ENCODE measurements at regions not wholly inside any gene's neighbourhood (a gene's known extent, or its start where the extent isn't known, plus 50 kb on each side); places are given as distances from the start of the nearest gene placed in this dataset.
"Not testable (repeated sequence)": the region's sequence is repeated elsewhere in the genome, so short reads cannot be mapped to it uniquely, and the experiment has no call there.

- no peak overlapping the region for H3K27ac Mint-ChIP-seq (ENCODE audit: unreplicated experiment)
- no peak for TF ChIP-seq CTCF (IDR thresholded peaks at IDR 0.05; ENCODE audit: unreplicated experiment)
- no peaks in the 10 kb centered on the region for H3K9me3 Mint-ChIP-seq (ENCODE audit: low read depth, unreplicated experiment)
- no peaks in the 10 kb centered on the region for H3K4me1 Mint-ChIP-seq (ENCODE audit: low read depth, unreplicated experiment)
- peaks cover 85% of the 10 kb centered on the region for H3K27me3 Mint-ChIP-seq (ENCODE audit: unreplicated experiment)
- intact Hi-C loops (cut with micrococcal nuclease; ENCODE audit: unreplicated experiment), result no loop called here
- CTCF ChIA-PET, result no interaction called here
- no peak for DNase-seq
- no peak overlapping the region for H3K4me3 Mint-ChIP-seq (ENCODE audit: low read depth, unreplicated experiment)
- peaks cover 4% of the 10 kb centered on the region for H3K36me3 Mint-ChIP-seq (ENCODE audit: insufficient read depth, unreplicated experiment)
- no TSS peak for BruUV-seq (replicated peaks)
Observed at GRCh38 chr10:100662067-100662466, 83.3 kb upstream of the PAX2 start.

- BruUV-seq (replicated peaks), result no TSS peak
- TF ChIP-seq CTCF (IDR thresholded peaks at IDR 0.05; ENCODE audit: unreplicated experiment), result no peak
- H3K9me3 Mint-ChIP-seq (ENCODE audit: low read depth, unreplicated experiment), result no peaks in the 10 kb centered on the region
- H3K4me3 Mint-ChIP-seq (ENCODE audit: low read depth, unreplicated experiment), result no peak overlapping the region
- peaks cover 85% of the 10 kb centered on the region for H3K27me3 Mint-ChIP-seq (ENCODE audit: unreplicated experiment)
- H3K27ac Mint-ChIP-seq (ENCODE audit: unreplicated experiment), result no peak overlapping the region
- CTCF ChIA-PET, result no interaction called here
- intact Hi-C loops (cut with micrococcal nuclease; ENCODE audit: unreplicated experiment), result no loop called here
- DNase-seq, result no peak
- no peaks in the 10 kb centered on the region for H3K4me1 Mint-ChIP-seq (ENCODE audit: low read depth, unreplicated experiment)
- peaks cover 4% of the 10 kb centered on the region for H3K36me3 Mint-ChIP-seq (ENCODE audit: insufficient read depth, unreplicated experiment)
Observed at GRCh38 chr10:100664316-100665149, 80.8 kb upstream of the PAX2 start.

GRCh38 chr10:100666634-100667033 is 78.7 kb upstream of the PAX2 start:
- H3K4me3 Mint-ChIP-seq (ENCODE audit: low read depth, unreplicated experiment); H3K9me3 Mint-ChIP-seq (ENCODE audit: low read depth, unreplicated experiment); H3K27ac Mint-ChIP-seq (ENCODE audit: unreplicated experiment); DNase-seq; H3K36me3 Mint-ChIP-seq (ENCODE audit: insufficient read depth, unreplicated experiment); CTCF ChIA-PET; BruUV-seq (replicated peaks); intact Hi-C loops (cut with micrococcal nuclease; ENCODE audit: unreplicated experiment); H3K4me1 Mint-ChIP-seq (ENCODE audit: low read depth, unreplicated experiment): not testable (repeated sequence)
- H3K27me3 Mint-ChIP-seq (ENCODE audit: unreplicated experiment), result peaks cover 83% of the 10 kb centered on the region

- DNase-seq, result no peak
- Mint-ChIP-seq H3K27ac (ENCODE audit: unreplicated experiment) (no peak overlapping the region), H3K9me3 (ENCODE audit: low read depth, unreplicated experiment) (no peaks in the 10 kb centered on the region), H3K36me3 (ENCODE audit: insufficient read depth, unreplicated experiment) (no peaks in the 10 kb centered on the region), H3K27me3 (ENCODE audit: unreplicated experiment) (peaks cover 78% of the 10 kb centered on the region), H3K4me3 (ENCODE audit: low read depth, unreplicated experiment) (no peak overlapping the region), H3K4me1 (ENCODE audit: low read depth, unreplicated experiment) (no peaks in the 10 kb centered on the region)
- no TSS peak for BruUV-seq (replicated peaks)
- intact Hi-C loops (cut with micrococcal nuclease; ENCODE audit: unreplicated experiment), result loop anchor here (5.0 to 10.0 kb wide), 2 partner anchors 75 to 208 kb away; partner anchors contain the start of gene PAX2
- CTCF ChIA-PET, result no interaction called here
- TF ChIP-seq CTCF (IDR thresholded peaks at IDR 0.05; ENCODE audit: unreplicated experiment), result no peak
Observed at GRCh38 chr10:100669616-100670015, 75.8 kb upstream of the PAX2 start.

GRCh38 chr10:100670368-100670767 is 75.0 kb upstream of the PAX2 start:
- no peak overlapping the region for H3K4me3 Mint-ChIP-seq (ENCODE audit: low read depth, unreplicated experiment)
- intact Hi-C loops (cut with micrococcal nuclease; ENCODE audit: unreplicated experiment), result loop anchor here (5.0 to 10.0 kb wide), 2 partner anchors 74 to 207 kb away; partner anchors contain the start of gene PAX2
- no peaks in the 10 kb centered on the region for H3K36me3 Mint-ChIP-seq (ENCODE audit: insufficient read depth, unreplicated experiment)
- no peak overlapping the region for H3K27ac Mint-ChIP-seq (ENCODE audit: unreplicated experiment)
- no peaks in the 10 kb centered on the region for H3K9me3 Mint-ChIP-seq (ENCODE audit: low read depth, unreplicated experiment)
- no peak for TF ChIP-seq CTCF (IDR thresholded peaks at IDR 0.05; ENCODE audit: unreplicated experiment)
- H3K4me1 Mint-ChIP-seq (ENCODE audit: low read depth, unreplicated experiment), result no peaks in the 10 kb centered on the region
- no peak for DNase-seq
- peaks cover 70% of the 10 kb centered on the region for H3K27me3 Mint-ChIP-seq (ENCODE audit: unreplicated experiment)
- CTCF ChIA-PET, result interaction anchor here (0.7 kb wide), 1 partner anchor 208 kb away, joined by 4 read pairs; no protein-coding TSS in a partner anchor
- BruUV-seq (replicated peaks), result no TSS peak

Data from Calu3 (cell line).